HepG2 (cell line): ENCODE measurements at regions not wholly inside any gene's neighbourhood (a gene's known extent, or its start where the extent isn't known, plus 50 kb on each side); places are given as distances from the start of the nearest gene placed in this dataset.

Experiments
- MAFF ChIP-seq: IDR thresholded peaks from 2 replicates; pipeline ENCODE4 v1.6.1; 2011; ENCODE audit warnings: low read depth, low read length, improper control_type of control experiment
- MAFK ChIP-seq, 2 experiments: IDR thresholded peaks in 1 of 2; conservative IDR thresholded peaks in 1 of 2; 2 replicates each; pipeline ENCODE4 v1.6.1; 2011; ENCODE audit warnings: improper control_type of control experiment in 2 of 2, low read length in 2 of 2
- POLR2A ChIP-seq, 2 experiments: IDR thresholded peaks; 2 replicates each; pipeline ENCODE4 v1.6.1; 2011; ENCODE audit warnings: low read depth in 2 of 2, low read length in 2 of 2, mild to moderate bottlenecking in 1 of 2, moderate library complexity in 1 of 2; ENCODE audit not compliant: insufficient read depth in 1 of 2
- RBFOX2 ChIP-seq: fragments of 200-400 bp; formaldehyde crosslinking; IDR thresholded peaks from 2 replicates; pipeline ENCODE4 v1.6.1; 2017; ENCODE audit warnings: low read depth, mild to moderate bottlenecking, low read length
- RFX1 ChIP-seq: fragments of 450-650 bp; IDR thresholded peaks from 2 replicates; pipeline ENCODE4 v1.6.1; 2017
- SIN3B ChIP-seq: fragments of 150-350 bp; IDR thresholded peaks from 2 replicates; pipeline ENCODE4 v1.6.1; 2014; ENCODE audit warnings: low read length
- TAF1 ChIP-seq: sonication (generic); formaldehyde crosslinking; IDR thresholded peaks from 2 replicates; pipeline ENCODE4 v1.4.0; 2020; ENCODE audit warnings: missing genetic modification reagents
- TEAD2 ChIP-seq: sonication (generic); formaldehyde crosslinking; IDR thresholded peaks from 2 replicates; pipeline ENCODE4 v1.9.0; 2021; ENCODE audit warnings: missing genetic modification reagents
- ZNF230 ChIP-seq: sonication (generic); formaldehyde crosslinking; IDR thresholded peaks from 2 replicates; pipeline ENCODE4 v1.4.0; 2020; ENCODE audit warnings: mild to moderate bottlenecking, missing genetic modification reagents
- TF ChIP-seq, protein P1 (sequence below): sonication (generic); formaldehyde crosslinking; IDR thresholded peaks from 2 replicates; pipeline ENCODE4 v1.4.0; 2020; ENCODE audit warnings: missing genetic modification reagents, mild to moderate bottlenecking, borderline replicate concordance
- TF ChIP-seq, protein P2 (sequence below): sonication (generic); IDR thresholded peaks from 2 replicates; pipeline ENCODE4 v1.6.1; 2016; ENCODE audit warnings: low read depth, borderline replicate concordance

DNA sequence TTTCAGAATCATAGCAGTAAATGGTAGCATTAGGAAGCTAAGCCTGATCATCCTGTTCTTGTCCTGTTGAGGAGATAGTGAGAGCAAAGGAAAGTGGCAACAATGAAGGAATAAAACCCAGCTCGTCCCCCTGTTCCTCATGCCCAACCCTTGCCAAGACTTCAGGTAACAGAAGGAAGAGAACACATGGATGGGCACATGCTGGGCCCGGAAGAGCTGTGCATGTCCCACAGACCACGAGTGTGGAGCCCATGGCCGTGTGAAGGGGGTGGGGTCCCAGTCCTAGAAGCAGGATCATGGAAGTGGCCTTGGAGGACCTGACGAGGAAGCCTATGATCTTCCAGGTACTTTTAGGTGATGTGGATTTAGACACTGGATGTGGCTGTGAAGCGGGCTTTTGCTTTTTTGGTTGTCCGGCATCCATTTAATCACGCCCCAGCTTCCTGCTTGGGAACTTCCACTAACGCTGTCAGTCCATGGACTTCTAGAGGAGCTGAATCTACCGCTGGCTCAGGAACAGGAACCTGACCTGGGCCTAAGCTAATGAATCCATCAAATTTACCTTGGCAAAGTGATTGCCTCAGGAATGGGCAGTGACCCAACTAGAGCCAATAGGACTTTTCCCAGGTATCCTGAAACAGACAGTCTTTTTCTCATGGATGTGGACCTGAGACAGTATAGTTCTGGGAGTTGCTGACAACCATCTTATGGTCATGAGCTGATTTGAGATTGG, 79.3 kb upstream of the ARMC2 start:
- no peak for TF ChIP-seq ZNF230 (CRISPR knock-in tag)
- TF ChIP-seq TEAD2 (CRISPR knock-in tag) = no peak
- TF ChIP-seq MAFK (conservative IDR thresholded peaks at IDR 0.05 in 1 of 2, IDR thresholded peaks at IDR 0.05 in 1 of 2; ENCODE audit: low read length in 2 of 2) = no peak
- TF ChIP-seq SIN3B = no peak
- TF ChIP-seq, protein P1, sequence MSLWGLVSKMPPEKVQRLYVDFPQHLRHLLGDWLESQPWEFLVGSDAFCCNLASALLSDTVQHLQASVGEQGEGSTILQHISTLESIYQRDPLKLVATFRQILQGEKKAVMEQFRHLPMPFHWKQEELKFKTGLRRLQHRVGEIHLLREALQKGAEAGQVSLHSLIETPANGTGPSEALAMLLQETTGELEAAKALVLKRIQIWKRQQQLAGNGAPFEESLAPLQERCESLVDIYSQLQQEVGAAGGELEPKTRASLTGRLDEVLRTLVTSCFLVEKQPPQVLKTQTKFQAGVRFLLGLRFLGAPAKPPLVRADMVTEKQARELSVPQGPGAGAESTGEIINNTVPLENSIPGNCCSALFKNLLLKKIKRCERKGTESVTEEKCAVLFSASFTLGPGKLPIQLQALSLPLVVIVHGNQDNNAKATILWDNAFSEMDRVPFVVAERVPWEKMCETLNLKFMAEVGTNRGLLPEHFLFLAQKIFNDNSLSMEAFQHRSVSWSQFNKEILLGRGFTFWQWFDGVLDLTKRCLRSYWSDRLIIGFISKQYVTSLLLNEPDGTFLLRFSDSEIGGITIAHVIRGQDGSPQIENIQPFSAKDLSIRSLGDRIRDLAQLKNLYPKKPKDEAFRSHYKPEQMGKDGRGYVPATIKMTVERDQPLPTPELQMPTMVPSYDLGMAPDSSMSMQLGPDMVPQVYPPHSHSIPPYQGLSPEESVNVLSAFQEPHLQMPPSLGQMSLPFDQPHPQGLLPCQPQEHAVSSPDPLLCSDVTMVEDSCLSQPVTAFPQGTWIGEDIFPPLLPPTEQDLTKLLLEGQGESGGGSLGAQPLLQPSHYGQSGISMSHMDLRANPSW = no peak
- TF ChIP-seq, protein P2, sequence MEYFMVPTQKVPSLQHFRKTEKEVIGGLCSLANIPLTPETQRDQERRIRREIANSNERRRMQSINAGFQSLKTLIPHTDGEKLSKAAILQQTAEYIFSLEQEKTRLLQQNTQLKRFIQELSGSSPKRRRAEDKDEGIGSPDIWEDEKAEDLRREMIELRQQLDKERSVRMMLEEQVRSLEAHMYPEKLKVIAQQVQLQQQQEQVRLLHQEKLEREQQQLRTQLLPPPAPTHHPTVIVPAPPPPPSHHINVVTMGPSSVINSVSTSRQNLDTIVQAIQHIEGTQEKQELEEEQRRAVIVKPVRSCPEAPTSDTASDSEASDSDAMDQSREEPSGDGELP = no peak
- TF ChIP-seq MAFF = no peak
- no peak for TF ChIP-seq POLR2A (IDR thresholded peaks at IDR 0.05; ENCODE audit: insufficient read depth in 1 of 2, low read depth in 2 of 2, low read length in 2 of 2)
- TF ChIP-seq RBFOX2 = no peak
- no peak for TF ChIP-seq TAF1 (CRISPR knock-in tag)
- no peak for TF ChIP-seq RFX1
